ENCODE measurements at regions not wholly inside any gene's neighbourhood (a gene's known extent, or its start where the extent isn't known, plus 50 kb on each side); places are given as distances from the start of the nearest gene placed in this dataset.

DNA sequence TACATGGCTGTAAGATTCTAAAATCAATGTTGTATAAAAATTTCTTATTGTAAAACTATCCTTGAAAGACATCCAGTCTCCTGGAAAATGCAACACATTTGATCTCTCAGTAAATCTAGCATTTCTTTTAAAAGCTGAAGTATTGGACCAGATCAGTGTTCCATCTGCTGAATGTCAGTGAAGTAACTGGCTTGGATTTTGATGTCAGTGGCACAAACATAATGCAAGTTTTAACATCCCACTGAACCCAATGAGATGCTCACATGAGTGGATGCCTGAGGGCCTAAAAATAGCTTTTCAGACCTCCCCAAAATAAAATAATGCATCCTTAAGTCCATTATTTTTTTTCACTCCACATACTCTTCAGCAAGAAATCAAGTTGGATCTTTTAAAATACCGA is 1432.2 kb downstream of the MRPL39 start:
- intact Hi-C loops (cut with micrococcal nuclease): no loop called here
- Mint-ChIP-seq H3K27ac (no peak overlapping the region), H3K36me3 (ENCODE audit: low read depth) (no peaks in the 10 kb centered on the region), H3K27me3 (no peaks in the 10 kb centered on the region), H3K9me3 (peaks cover 24% of the 10 kb centered on the region), H3K4me3 (no peak overlapping the region), H3K4me1 (ENCODE audit: low read depth) (no peaks in the 10 kb centered on the region)

DNA sequence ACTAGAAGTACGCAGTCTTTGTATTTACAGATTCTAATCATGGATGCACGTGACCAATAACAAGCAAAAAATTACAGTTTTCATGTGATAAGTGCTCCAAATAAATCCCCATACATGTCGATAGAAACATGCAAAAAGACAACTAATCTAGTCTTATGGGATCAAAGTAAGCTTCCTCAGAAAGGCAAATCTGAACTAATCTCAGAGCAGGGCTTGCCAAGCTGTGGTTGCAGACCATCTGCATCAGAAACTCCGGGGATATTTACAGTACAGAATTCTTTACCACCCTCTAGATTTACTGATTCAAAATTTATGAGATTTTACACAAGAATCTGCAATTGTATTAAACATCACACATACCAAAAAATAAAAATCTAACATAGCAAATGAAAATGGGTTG is 1435.5 kb downstream of the MRPL39 start:
- Mint-ChIP-seq H3K27me3 (no peaks in the 10 kb centered on the region), H3K36me3 (ENCODE audit: low read depth) (no peaks in the 10 kb centered on the region), H3K27ac (no peak overlapping the region), H3K4me3 (no peak overlapping the region), H3K9me3 (peaks cover 20% of the 10 kb centered on the region), H3K4me1 (ENCODE audit: low read depth) (no peaks in the 10 kb centered on the region)
- intact Hi-C loops (cut with micrococcal nuclease): no loop called here

DNA sequence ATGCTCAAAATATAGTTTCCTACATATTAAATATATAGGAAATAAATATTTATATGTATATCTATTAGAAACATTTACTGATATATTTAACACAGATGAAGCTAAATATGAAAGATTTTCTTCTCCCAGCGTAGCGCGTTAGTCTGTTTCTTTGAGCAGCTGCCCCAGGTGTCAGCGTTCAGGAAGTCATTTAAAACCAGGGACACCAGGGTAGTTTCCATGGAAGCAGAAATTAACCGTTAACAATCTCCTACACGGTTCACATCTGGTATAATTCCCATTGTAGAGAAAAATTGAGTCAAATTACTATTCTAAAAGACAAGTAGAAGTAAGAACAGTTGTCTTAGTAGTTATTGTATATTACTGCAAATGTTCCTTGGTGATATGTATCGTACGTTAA is 1443.7 kb downstream of the MRPL39 start:
- intact Hi-C loops (cut with micrococcal nuclease): no loop called here
- H3K36me3 Mint-ChIP-seq (ENCODE audit: low read depth): no peaks in the 10 kb centered on the region
- H3K27me3 Mint-ChIP-seq: no peaks in the 10 kb centered on the region
- no peaks in the 10 kb centered on the region for H3K4me1 Mint-ChIP-seq (ENCODE audit: low read depth)
- H3K9me3 Mint-ChIP-seq: peaks cover 29% of the 10 kb centered on the region
- no peak overlapping the region for H3K4me3 Mint-ChIP-seq
- H3K27ac Mint-ChIP-seq: no peak overlapping the region

DNA sequence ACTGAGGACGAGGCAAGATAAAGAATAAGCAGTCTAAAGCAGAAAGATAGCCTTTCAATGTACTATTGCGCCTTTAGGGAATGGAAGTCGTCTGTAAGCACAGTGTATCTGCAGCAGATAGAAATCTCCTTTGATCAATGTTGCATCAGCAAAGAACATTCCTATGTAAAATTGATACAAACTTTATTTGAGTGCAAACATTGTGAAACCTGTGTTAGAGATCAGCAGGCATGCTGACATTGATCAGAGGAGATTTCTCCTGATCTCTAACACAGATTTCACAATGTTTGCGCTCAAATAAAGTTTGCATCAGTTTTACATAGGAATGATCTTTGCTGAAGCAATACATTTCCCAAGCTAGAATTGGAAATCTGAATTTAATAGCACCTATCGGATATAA is 1446.8 kb downstream of the MRPL39 start:
- H3K27ac Mint-ChIP-seq: no peak overlapping the region
- H3K36me3 Mint-ChIP-seq (ENCODE audit: low read depth): no peaks in the 10 kb centered on the region
- no peak overlapping the region for H3K4me3 Mint-ChIP-seq
- H3K9me3 Mint-ChIP-seq: peaks cover 13% of the 10 kb centered on the region
- intact Hi-C loops (cut with micrococcal nuclease): no loop called here
- H3K4me1 Mint-ChIP-seq (ENCODE audit: low read depth): no peaks in the 10 kb centered on the region
- H3K27me3 Mint-ChIP-seq: no peaks in the 10 kb centered on the region

DNA sequence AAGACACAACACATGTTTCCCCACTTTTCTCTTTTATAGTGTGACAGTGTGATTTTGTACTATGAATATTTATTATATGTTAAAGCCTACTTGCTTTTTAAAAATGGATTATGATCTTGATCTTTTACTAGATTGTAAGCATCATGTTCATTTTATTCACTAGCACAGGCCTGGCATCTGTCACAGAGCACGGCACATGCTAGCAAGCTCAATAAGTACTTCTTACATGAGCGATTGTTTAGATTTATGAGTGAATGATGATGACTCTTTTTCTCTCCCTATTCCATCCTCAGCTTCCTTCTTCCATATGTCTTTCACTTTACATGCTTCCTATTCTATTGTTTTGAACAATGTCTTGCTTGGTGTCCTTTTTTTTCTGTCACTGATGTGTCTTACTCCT is 1454.1 kb downstream of the MRPL39 start:
- H3K36me3 Mint-ChIP-seq (ENCODE audit: low read depth): no peaks in the 10 kb centered on the region
- H3K4me3 Mint-ChIP-seq: no peak overlapping the region
- intact Hi-C loops (cut with micrococcal nuclease): no loop called here
- no peaks in the 10 kb centered on the region for H3K27me3 Mint-ChIP-seq
- no peaks in the 10 kb centered on the region for H3K9me3 Mint-ChIP-seq
- H3K4me1 Mint-ChIP-seq (ENCODE audit: low read depth): no peaks in the 10 kb centered on the region
- no peak overlapping the region for H3K27ac Mint-ChIP-seq

DNA sequence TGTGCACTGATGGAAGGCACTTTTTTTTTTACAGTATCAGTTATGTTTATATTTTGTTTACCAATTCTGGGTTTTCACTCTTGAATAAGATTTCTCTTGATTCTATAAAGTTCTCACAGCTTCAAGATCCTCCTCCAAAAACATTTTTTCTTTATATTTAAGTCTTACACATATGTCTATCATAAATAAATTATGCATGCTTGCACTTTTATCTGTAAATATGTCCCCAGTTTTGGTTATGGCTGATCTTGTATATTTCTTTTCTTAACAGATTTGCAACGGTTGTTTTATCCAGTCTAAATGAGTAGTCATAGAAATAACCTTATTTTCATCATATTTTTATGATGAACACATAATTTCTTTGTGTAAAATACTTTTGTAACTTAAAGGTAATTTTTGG is 1456.5 kb downstream of the MRPL39 start:
- intact Hi-C loops (cut with micrococcal nuclease): no loop called here
- Mint-ChIP-seq H3K27ac (no peak overlapping the region), H3K27me3 (no peaks in the 10 kb centered on the region), H3K9me3 (no peaks in the 10 kb centered on the region), H3K4me3 (no peak overlapping the region), H3K36me3 (ENCODE audit: low read depth) (no peaks in the 10 kb centered on the region), H3K4me1 (ENCODE audit: low read depth) (no peaks in the 10 kb centered on the region)

DNA sequence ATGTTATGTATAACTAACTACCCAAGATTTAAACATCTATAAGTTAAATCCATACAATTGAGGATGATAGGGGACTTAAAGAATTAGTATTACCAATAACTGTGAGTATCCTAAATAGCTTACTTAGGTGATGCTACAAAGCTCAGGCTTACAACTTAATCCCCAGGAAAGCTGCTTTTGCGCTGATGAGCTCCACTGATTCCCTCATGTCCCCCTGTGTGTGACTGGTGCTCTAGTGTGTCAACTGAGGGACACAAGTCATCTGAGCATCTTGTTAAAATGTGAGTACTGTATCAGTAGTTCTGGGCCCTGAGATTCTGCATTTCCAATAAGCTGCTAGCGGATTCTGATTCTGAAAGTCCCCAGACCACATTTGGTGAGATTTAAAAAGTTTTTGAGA is 1458.8 kb downstream of the MRPL39 start:
- H3K36me3 Mint-ChIP-seq (ENCODE audit: low read depth): no peaks in the 10 kb centered on the region
- H3K9me3 Mint-ChIP-seq: no peaks in the 10 kb centered on the region
- no peak overlapping the region for H3K4me3 Mint-ChIP-seq
- no peaks in the 10 kb centered on the region for H3K27me3 Mint-ChIP-seq
- H3K27ac Mint-ChIP-seq: no peak overlapping the region
- intact Hi-C loops (cut with micrococcal nuclease): no loop called here
- H3K4me1 Mint-ChIP-seq (ENCODE audit: low read depth): no peaks in the 10 kb centered on the region

DNA sequence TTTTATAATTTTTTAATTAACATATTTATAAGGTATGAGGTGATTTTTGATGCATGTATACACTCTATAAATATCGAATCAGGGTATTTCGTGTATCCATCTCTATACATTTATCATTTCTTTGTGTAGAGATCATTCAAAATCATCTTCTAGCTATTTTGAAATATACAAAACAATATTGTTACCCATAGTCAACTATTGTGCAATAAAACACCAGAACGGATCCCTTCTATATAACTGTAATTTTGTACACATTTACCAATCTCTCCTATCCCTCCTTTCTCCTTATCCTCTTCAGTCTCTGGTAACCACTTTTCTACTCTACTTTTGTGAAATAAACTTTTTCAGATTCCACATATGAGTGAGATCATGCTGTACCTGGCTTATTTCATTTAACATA is 1459.6 kb downstream of the MRPL39 start:
- Mint-ChIP-seq H3K4me3 (no peak overlapping the region), H3K4me1 (ENCODE audit: low read depth) (no peaks in the 10 kb centered on the region), H3K27ac (no peak overlapping the region), H3K9me3 (no peaks in the 10 kb centered on the region), H3K36me3 (ENCODE audit: low read depth) (no peaks in the 10 kb centered on the region), H3K27me3 (no peaks in the 10 kb centered on the region)
- intact Hi-C loops (cut with micrococcal nuclease): no loop called here

DNA sequence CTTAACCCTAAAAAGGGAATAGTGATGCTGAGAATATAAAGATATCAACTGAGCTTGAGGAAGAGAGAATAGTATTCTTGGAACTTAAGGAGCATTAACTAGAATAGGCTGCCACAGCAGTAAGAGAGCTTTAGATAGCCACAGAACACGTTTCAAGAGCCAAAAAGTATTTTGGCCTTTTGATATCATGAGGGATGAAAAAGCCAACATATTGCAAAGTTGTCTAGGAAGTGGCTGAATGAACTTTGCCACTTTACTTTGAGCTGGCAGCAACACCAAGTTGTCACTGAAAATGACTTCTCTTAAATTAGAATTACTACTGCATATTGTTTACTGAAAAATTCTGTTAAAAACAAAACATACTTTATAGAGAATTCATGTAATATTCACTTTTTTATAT is 1476.2 kb downstream of the MRPL39 start:
- Mint-ChIP-seq H3K27ac (no peak overlapping the region), H3K27me3 (no peaks in the 10 kb centered on the region)

DNA sequence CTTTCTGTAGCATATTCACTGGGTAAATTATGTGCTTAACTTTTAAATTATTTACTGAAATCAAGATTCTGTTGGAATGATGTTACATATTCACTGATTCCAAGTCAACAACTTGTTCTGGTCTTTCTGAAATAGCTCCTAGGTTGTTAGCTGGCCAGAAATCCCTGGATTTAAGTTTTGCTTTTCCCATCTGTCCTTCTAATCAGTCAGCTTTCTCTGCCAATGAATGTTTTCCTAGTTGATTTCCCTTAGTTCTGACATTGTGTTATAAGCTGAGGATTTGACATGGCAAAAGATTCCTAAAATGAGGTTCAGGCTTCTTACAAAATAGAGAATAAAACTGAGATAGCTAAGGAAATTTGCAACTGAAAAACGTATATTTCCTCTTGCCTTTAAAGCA is 1479.6 kb downstream of the MRPL39 start:
- no peak overlapping the region for H3K4me3 Mint-ChIP-seq
- intact Hi-C loops (cut with micrococcal nuclease): no loop called here
- H3K27me3 Mint-ChIP-seq: no peaks in the 10 kb centered on the region
- no peaks in the 10 kb centered on the region for H3K36me3 Mint-ChIP-seq (ENCODE audit: low read depth)
- H3K9me3 Mint-ChIP-seq: no peaks in the 10 kb centered on the region
- no peaks in the 10 kb centered on the region for H3K4me1 Mint-ChIP-seq (ENCODE audit: low read depth)
- H3K27ac Mint-ChIP-seq: no peak overlapping the region

More for the DNA sequence above, 1476.2 kb downstream of the MRPL39 start:
- Mint-ChIP-seq H3K4me3 (no peak overlapping the region), H3K4me1 (ENCODE audit: low read depth) (no peaks in the 10 kb centered on the region), H3K36me3 (ENCODE audit: low read depth) (no peaks in the 10 kb centered on the region), H3K9me3 (no peaks in the 10 kb centered on the region)
- intact Hi-C loops (cut with micrococcal nuclease): no loop called here

DNA sequence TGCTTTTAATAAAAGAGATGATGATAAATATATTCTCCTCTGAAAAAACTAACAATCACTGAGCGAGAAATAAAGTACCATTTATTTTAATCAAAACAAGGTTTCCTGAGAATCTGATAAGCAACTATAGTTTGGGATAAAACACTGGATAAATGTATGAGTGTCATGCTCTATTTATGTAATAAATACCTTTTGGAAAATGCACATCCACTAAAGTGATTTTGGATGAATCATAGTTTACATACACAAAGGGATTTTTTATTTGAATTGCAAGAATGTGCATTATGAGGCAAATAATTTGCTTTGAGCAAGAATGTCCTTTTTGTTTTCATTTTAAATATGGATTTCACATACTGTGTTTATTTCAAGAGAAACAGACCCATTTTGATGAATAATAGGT is 1483.5 kb downstream of the MRPL39 start:
- Mint-ChIP-seq H3K4me1 (ENCODE audit: low read depth) (no peaks in the 10 kb centered on the region), H3K27me3 (no peaks in the 10 kb centered on the region), H3K36me3 (ENCODE audit: low read depth) (no peaks in the 10 kb centered on the region), H3K9me3 (no peaks in the 10 kb centered on the region), H3K27ac (no peak overlapping the region), H3K4me3 (no peak overlapping the region)
- intact Hi-C loops (cut with micrococcal nuclease): no loop called here

DNA sequence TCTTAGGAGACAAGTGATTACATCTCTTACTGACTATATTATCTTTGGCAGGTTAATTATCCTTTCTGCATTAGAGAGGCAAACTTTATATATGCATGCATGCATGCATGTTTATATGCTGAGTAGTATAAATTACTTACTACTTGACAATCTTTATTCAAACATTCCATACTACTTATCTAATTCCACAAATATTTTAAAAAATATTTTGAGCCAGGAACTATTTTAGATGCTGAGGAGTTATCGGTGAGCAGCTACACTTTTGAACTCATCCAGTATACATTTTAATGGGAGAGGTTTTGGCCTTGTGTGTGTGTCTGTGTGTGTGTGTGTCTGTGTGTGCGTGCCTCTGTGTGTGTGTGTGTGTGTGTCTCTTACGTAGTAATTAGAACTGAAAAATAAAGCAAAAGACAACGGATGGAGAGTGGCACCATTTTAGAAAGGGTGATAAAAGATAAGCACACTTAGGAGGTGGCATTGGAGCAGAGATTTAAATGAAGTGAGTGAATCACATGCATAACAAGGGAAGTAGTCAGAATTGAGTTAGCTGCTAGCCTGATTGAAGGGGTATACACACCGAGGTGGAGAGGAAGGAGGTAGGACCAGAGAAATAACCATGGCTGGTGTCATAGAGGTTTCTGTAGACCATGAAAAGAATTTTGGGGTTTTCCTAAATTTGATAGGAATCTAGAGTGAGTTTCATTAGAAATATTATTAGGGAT is 1488.4 kb downstream of the MRPL39 start:
- H3K27ac Mint-ChIP-seq: no peak overlapping the region
- intact Hi-C loops (cut with micrococcal nuclease): no loop called here
- no peaks in the 10 kb centered on the region for H3K27me3 Mint-ChIP-seq
- no peaks in the 10 kb centered on the region for H3K4me1 Mint-ChIP-seq (ENCODE audit: low read depth)
- no peaks in the 10 kb centered on the region for H3K9me3 Mint-ChIP-seq
- no peaks in the 10 kb centered on the region for H3K36me3 Mint-ChIP-seq (ENCODE audit: low read depth)
- H3K4me3 Mint-ChIP-seq: no peak overlapping the region

DNA sequence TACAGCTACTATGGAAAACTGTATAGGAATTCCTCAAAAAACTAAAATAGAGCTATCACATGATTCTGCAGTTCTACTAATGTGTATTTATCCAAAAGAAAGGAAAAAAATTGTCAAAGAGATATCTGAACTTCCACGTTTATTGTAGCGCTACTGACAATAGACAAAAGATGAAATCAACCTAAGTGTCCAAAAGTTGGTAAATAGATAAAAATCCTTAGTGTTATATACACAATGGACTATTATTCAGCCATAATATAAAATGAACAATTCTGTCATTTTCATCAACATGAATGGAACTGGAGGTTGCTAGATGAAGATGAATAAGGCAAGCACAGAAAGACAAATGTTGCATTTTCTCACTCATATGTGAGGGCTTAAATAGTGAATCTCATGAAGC is 1492.1 kb downstream of the MRPL39 start:
- Mint-ChIP-seq H3K36me3 (ENCODE audit: low read depth) (no peaks in the 10 kb centered on the region), H3K9me3 (no peaks in the 10 kb centered on the region), H3K4me1 (ENCODE audit: low read depth) (no peaks in the 10 kb centered on the region), H3K27me3 (no peaks in the 10 kb centered on the region), H3K4me3 (no peak overlapping the region), H3K27ac (no peak overlapping the region)
- intact Hi-C loops (cut with micrococcal nuclease): no loop called here

DNA sequence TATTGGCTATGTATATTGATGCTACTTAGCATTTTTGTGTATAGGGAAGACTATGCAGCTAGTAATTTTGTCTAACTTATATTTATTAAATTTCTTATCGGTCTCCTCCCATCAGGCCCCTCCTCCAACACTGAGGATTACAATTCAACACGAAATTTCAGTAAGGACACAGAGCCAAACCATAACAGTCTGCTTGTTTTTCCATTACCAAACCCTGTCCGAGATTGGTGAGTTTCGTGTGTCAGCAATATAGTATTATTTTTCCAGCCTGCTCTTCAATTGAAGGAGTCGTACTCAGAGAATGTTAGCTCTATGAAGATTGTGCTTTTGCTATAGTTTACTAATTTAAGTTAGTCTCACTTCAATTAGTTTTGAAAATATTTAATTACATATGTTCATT is 1495.3 kb downstream of the MRPL39 start:
- Mint-ChIP-seq H3K9me3 (no peaks in the 10 kb centered on the region), H3K27me3 (no peaks in the 10 kb centered on the region), H3K4me3 (no peak overlapping the region), H3K36me3 (ENCODE audit: low read depth) (no peaks in the 10 kb centered on the region), H3K27ac (no peak overlapping the region), H3K4me1 (ENCODE audit: low read depth) (no peaks in the 10 kb centered on the region)
- intact Hi-C loops (cut with micrococcal nuclease): no loop called here

DNA sequence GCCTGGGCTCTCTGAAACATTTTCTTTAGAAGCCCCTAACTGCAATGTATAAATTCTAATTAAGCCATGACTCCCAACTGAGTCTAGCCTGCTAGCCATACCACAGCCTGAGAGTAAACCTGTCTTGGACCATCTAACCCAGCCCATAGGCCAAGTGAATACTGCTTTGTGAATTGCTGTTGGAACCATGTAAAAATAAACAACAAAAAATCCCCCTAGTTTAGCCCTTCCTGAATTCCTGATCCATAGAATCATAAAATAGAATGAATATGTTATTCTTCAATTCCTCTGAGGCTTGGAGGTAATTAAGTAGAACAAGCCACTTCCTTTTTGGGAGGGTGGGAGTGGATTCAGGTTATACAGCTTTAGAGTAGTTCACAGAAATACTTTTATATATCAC is 1496.4 kb downstream of the MRPL39 start:
- H3K4me3 Mint-ChIP-seq: no peak overlapping the region
- H3K27me3 Mint-ChIP-seq: no peaks in the 10 kb centered on the region
- no peak overlapping the region for H3K27ac Mint-ChIP-seq

More for the DNA sequence above, 1496.4 kb downstream of the MRPL39 start:
- no peaks in the 10 kb centered on the region for H3K36me3 Mint-ChIP-seq (ENCODE audit: low read depth)
- intact Hi-C loops (cut with micrococcal nuclease): no loop called here
- H3K9me3 Mint-ChIP-seq: no peaks in the 10 kb centered on the region
- H3K4me1 Mint-ChIP-seq (ENCODE audit: low read depth): no peaks in the 10 kb centered on the region

Data from dendritic cell treated with granulocyte-macrophage colony-stimulating factor and Interleukin-4, amounts not matched to agents 40 ng/mL and 50 ng/mL, for 4 days (primary cell).